ENCODE measurements at regions not wholly inside any gene's neighbourhood (a gene's known extent, or its start where the extent isn't known, plus 50 kb on each side); places are given as distances from the start of the nearest gene placed in this dataset.

GRCh38 chr15:69724333-69724732 lies 271.7 kb downstream of the RPLP1 start:
- Histone ChIP-seq H3K4me1 (ENCODE audit: control insufficient read depth in 4 of 4, insufficient read depth in 4 of 4, low read length in 3 of 4) (peaks cover 0 to 2% (median 0%) of the 10 kb centered on the region in 4 donors), H3K9me3 (ENCODE audit: control insufficient read depth in 4 of 4, low read length in 3 of 4) (no peaks in the 10 kb centered on the region), H3K9ac (ENCODE audit: low read depth in 1 of 2, low read length in 2 of 2) (no peak overlapping the region), H3K27ac (ENCODE audit: low read depth in 1 of 2, low read length in 2 of 2) (no peak overlapping the region), H3K27me3 (ENCODE audit: control insufficient read depth in 4 of 4, insufficient read depth in 4 of 4, low read length in 3 of 4) (no peaks in the 10 kb centered on the region), H3K36me3 (ENCODE audit: control insufficient read depth in 4 of 4, insufficient read depth in 3 of 4, low read depth in 1 of 4, low read length in 3 of 4) (no peaks in the 10 kb centered on the region), H3K4me3 (ENCODE audit: low read depth in 1 of 3, low read length in 3 of 3) (no peak overlapping the region)
- WGBS: 96% methylated on average over 3 of the region's 3 CpGs
- TF ChIP-seq TAF1 (conservative IDR thresholded peaks at IDR 0.05) (no peak), REST (IDR thresholded peaks at IDR 0.05) (no peak), MAX (IDR thresholded peaks at IDR 0.05) (no peak), HNF4G (IDR thresholded peaks at IDR 0.05) (no peak), FOXA1 (IDR thresholded peaks at IDR 0.05) (no peak), ATF3 (IDR thresholded peaks at IDR 0.05) (no peak), JUND (IDR thresholded peaks at IDR 0.05) (no peak), HNF4A (conservative IDR thresholded peaks at IDR 0.05) (no peak), NR2F2 (IDR thresholded peaks at IDR 0.05) (no peak), GABPA (IDR thresholded peaks at IDR 0.05 in 1 of 2, conservative IDR thresholded peaks at IDR 0.05 in 1 of 2) (no peak), SP1 (IDR thresholded peaks at IDR 0.05) (no peak), EGR1 (IDR thresholded peaks at IDR 0.05; ENCODE audit: low read depth in 2 of 2) (no peak), RAD21 (IDR thresholded peaks at IDR 0.05) (no peak), ZBTB33 (IDR thresholded peaks at IDR 0.05) (no peak), FOXA2 (IDR thresholded peaks at IDR 0.05) (no peak), YY1 (IDR thresholded peaks at IDR 0.05) (no peak), RXRA (IDR thresholded peaks at IDR 0.05) (no peak)
- DNase-seq (ENCODE audit: low spot score): no peak

GRCh38 chr15:69725275-69725674 lies 272.7 kb downstream of the RPLP1 start:
- Histone ChIP-seq H3K9me3 (ENCODE audit: control insufficient read depth in 4 of 4, low read length in 3 of 4) (no peaks in the 10 kb centered on the region), H3K36me3 (ENCODE audit: control insufficient read depth in 4 of 4, insufficient read depth in 3 of 4, low read depth in 1 of 4, low read length in 3 of 4) (no peaks in the 10 kb centered on the region), H3K4me1 (ENCODE audit: control insufficient read depth in 4 of 4, insufficient read depth in 4 of 4, low read length in 3 of 4) (peaks cover 0 to 2% (median 0%) of the 10 kb centered on the region in 4 donors), H3K27ac (ENCODE audit: low read depth in 1 of 2, low read length in 2 of 2) (peak overlapping the region; percentile 25 to 61), H3K27me3 (ENCODE audit: control insufficient read depth in 4 of 4, insufficient read depth in 4 of 4, low read length in 3 of 4) (no peaks in the 10 kb centered on the region), H3K4me3 (ENCODE audit: low read depth in 1 of 3, low read length in 3 of 3) (no peak overlapping the region), H3K9ac (ENCODE audit: low read depth in 1 of 2, low read length in 2 of 2) (no peak overlapping the region)
- no peak for DNase-seq (ENCODE audit: low spot score)
- TF ChIP-seq ZBTB33 (IDR thresholded peaks at IDR 0.05) (no peak), EGR1 (IDR thresholded peaks at IDR 0.05; ENCODE audit: low read depth in 2 of 2) (no peak), CTCF (IDR thresholded peaks at IDR 0.05; ENCODE audit: low read depth, low read length, missing input control) (no peak), NR2F2 (IDR thresholded peaks at IDR 0.05) (no peak), FOXA2 (IDR thresholded peaks at IDR 0.05) (no peak), RXRA (IDR thresholded peaks at IDR 0.05) (no peak), TAF1 (conservative IDR thresholded peaks at IDR 0.05) (no peak), SP1 (IDR thresholded peaks at IDR 0.05) (no peak), HNF4G (IDR thresholded peaks at IDR 0.05) (no peak), RAD21 (IDR thresholded peaks at IDR 0.05) (no peak), GABPA (IDR thresholded peaks at IDR 0.05 in 1 of 2, conservative IDR thresholded peaks at IDR 0.05 in 1 of 2) (no peak), FOXA1 (IDR thresholded peaks at IDR 0.05) (no peak)
- WGBS: 86% methylated on average over 4 of the region's 4 CpGs

All from liver (tissue), 8 donors.